ENCODE measurements at regions not wholly inside any gene's neighbourhood (a gene's known extent, or its start where the extent isn't known, plus 50 kb on each side); places are given as distances from the start of the nearest gene placed in this dataset.

DNA sequence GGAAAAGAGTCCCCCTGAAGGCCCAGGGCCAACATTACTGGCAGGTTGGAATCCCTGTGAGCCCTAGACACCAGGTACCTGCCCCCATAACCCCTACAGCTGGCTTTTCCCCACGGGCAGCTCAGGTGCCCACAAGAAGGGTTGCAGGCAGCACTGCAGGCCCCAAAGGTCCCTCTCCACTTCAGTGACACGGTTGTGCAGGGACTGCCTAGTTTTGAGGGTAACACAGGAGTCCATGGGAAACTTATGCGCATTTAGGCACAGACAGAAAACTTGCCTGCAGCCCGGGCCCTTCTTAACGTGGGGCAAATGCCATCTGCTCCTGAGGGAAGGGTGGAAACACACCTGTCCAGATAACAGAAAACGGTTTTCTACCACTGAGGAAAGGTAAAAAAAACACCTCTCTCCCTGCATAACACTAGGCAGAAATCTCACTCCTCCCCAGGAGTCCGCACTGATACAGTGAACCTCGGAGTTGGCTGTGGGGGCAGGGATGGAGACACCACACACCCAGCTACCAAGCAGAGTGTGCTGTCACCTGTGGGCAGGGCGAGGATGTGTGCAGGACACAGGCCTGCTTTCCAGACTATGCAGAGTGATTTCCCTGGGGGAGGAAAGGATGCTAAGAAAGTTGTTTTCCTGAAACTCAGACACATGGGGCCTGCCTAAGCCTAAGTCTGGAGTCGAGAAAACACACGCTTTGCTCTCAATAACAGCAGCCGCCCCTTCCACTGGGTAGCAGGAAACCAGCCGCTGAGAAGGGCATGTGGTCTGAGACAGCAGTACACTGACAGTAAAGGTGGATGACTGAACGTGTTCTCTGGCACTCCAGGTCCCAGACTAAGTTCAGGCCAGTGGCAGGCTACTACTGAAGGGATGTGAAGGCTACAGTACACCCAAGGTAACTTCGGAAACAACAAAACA is 819.4 kb downstream of the DCDC2C start:
- Histone ChIP-seq H3K9ac (ENCODE audit: low read length) (no peak overlapping the region), H3K4me1 (ENCODE audit: control insufficient read depth in 1 of 2, insufficient read depth in 2 of 2, low read length in 2 of 2) (no peaks in the 10 kb centered on the region), H3K4me3 (replicated peaks in 1 of 2; ENCODE audit: low read depth in 1 of 2, low read length in 2 of 2) (no peak overlapping the region), H2AFZ (ENCODE audit: low read depth, low read length, poor library complexity, severe bottlenecking) (no peak overlapping the region), H3K27ac (ENCODE audit: low read depth, low read length) (no peak overlapping the region), H3K9me3 (ENCODE audit: control insufficient read depth in 1 of 2, insufficient read depth in 1 of 2, low read depth in 1 of 2, low read length in 2 of 2) (peaks cover 7% of the 10 kb centered on the region in 2 experiments; a peak in 2 of 4 replicates), H3K4me2 (ENCODE audit: low read length) (no peak overlapping the region), H3K27me3 (ENCODE audit: insufficient read depth, low read length) (no peaks in the 10 kb centered on the region), H3K36me3 (ENCODE audit: control insufficient read depth in 1 of 2, insufficient read depth in 2 of 2, low read length in 2 of 2) (no peaks in the 10 kb centered on the region), H4K20me1 (ENCODE audit: insufficient read depth) (no peaks in the 10 kb centered on the region; the same call in 1 of the 2 replicates), H3K79me2 (ENCODE audit: insufficient read depth, low read length) (no peaks in the 10 kb centered on the region), H3K9me2 (ENCODE audit: insufficient read depth) (no peaks in the 10 kb centered on the region)
- ChIA-PET POLR2A (no interaction called here), RAD21 (ENCODE audit: low non-redundant PET in 1 of 2, low total read pairs in 2 of 2, uncharacterized antibody in 2 of 2, unreplicated experiment in 2 of 2) (no interaction called here), CTCF (no interaction called here)
- intact Hi-C loops (cut with micrococcal nuclease) = no loop called here
- ATAC-seq (no peak), DNase-seq (ENCODE audit: low read depth, low spot score) (no peak)
- BruUV-seq (replicated peaks) = no TSS peak
- TF ChIP-seq YY1 (IDR thresholded peaks at IDR 0.05; ENCODE audit: extremely low read depth, insufficient replicate concordance, low read depth, low read length) = no peak
- TF ChIP-seq FOSL1 (IDR thresholded peaks at IDR 0.05; ENCODE audit: low read depth) = no peak
- no peak for TF ChIP-seq EZH2phosphoT487 (IDR thresholded peaks at IDR 0.05; ENCODE audit: borderline replicate concordance)
- no peak for TF ChIP-seq SRF (IDR thresholded peaks at IDR 0.05; ENCODE audit: low read depth)
- TF ChIP-seq TCF7L2 (IDR thresholded peaks at IDR 0.05; ENCODE audit: borderline replicate concordance, extremely low read depth, insufficient read depth, insufficient read length) = no peak
- no peak for TF ChIP-seq RAD21 (IDR thresholded peaks at IDR 0.05; ENCODE audit: low read depth)
- TF ChIP-seq, protein P1, sequence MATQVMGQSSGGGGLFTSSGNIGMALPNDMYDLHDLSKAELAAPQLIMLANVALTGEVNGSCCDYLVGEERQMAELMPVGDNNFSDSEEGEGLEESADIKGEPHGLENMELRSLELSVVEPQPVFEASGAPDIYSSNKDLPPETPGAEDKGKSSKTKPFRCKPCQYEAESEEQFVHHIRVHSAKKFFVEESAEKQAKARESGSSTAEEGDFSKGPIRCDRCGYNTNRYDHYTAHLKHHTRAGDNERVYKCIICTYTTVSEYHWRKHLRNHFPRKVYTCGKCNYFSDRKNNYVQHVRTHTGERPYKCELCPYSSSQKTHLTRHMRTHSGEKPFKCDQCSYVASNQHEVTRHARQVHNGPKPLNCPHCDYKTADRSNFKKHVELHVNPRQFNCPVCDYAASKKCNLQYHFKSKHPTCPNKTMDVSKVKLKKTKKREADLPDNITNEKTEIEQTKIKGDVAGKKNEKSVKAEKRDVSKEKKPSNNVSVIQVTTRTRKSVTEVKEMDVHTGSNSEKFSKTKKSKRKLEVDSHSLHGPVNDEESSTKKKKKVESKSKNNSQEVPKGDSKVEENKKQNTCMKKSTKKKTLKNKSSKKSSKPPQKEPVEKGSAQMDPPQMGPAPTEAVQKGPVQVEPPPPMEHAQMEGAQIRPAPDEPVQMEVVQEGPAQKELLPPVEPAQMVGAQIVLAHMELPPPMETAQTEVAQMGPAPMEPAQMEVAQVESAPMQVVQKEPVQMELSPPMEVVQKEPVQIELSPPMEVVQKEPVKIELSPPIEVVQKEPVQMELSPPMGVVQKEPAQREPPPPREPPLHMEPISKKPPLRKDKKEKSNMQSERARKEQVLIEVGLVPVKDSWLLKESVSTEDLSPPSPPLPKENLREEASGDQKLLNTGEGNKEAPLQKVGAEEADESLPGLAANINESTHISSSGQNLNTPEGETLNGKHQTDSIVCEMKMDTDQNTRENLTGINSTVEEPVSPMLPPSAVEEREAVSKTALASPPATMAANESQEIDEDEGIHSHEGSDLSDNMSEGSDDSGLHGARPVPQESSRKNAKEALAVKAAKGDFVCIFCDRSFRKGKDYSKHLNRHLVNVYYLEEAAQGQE (IDR thresholded peaks at IDR 0.05; ENCODE audit: low read depth) = no peak
- no peak for TF ChIP-seq SP1 (IDR thresholded peaks at IDR 0.05; ENCODE audit: low read depth)
- TF ChIP-seq ZNF274 (IDR thresholded peaks at IDR 0.05; ENCODE audit: low read depth, low read length) = no peak
- no peak for TF ChIP-seq CBX3 (IDR thresholded peaks at IDR 0.05; ENCODE audit: low read depth)
- no peak for TF ChIP-seq ZFX (IDR thresholded peaks at IDR 0.05)
- TF ChIP-seq, protein P2, sequence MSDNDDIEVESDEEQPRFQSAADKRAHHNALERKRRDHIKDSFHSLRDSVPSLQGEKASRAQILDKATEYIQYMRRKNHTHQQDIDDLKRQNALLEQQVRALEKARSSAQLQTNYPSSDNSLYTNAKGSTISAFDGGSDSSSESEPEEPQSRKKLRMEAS (IDR thresholded peaks at IDR 0.05) = no peak
- TF ChIP-seq EZH2 (IDR thresholded peaks at IDR 0.05) = no peak
- TF ChIP-seq, protein P3, sequence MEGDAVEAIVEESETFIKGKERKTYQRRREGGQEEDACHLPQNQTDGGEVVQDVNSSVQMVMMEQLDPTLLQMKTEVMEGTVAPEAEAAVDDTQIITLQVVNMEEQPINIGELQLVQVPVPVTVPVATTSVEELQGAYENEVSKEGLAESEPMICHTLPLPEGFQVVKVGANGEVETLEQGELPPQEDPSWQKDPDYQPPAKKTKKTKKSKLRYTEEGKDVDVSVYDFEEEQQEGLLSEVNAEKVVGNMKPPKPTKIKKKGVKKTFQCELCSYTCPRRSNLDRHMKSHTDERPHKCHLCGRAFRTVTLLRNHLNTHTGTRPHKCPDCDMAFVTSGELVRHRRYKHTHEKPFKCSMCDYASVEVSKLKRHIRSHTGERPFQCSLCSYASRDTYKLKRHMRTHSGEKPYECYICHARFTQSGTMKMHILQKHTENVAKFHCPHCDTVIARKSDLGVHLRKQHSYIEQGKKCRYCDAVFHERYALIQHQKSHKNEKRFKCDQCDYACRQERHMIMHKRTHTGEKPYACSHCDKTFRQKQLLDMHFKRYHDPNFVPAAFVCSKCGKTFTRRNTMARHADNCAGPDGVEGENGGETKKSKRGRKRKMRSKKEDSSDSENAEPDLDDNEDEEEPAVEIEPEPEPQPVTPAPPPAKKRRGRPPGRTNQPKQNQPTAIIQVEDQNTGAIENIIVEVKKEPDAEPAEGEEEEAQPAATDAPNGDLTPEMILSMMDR (IDR thresholded peaks at IDR 0.05 in 2 of 3, conservative IDR thresholded peaks at IDR 0.05 in 1 of 3; ENCODE audit: borderline replicate concordance in 1 of 3, insufficient read depth in 1 of 3, low read depth in 2 of 3, low read length in 2 of 3) = no peak
- TF ChIP-seq EGR1 (IDR thresholded peaks at IDR 0.05; ENCODE audit: low read depth) = no peak
- no peak for TF ChIP-seq CEBPB (IDR thresholded peaks at IDR 0.05; ENCODE audit: low read depth)
- TF ChIP-seq POLR2AphosphoS5 (IDR thresholded peaks at IDR 0.05; ENCODE audit: low read depth, low read length) = no peak
- TF ChIP-seq ELF1 (IDR thresholded peaks at IDR 0.05; ENCODE audit: borderline replicate concordance, low read depth) = no peak
